NCI-H2227 (cell line): ENCODE measurements at regions not wholly inside any gene's neighbourhood (a gene's known extent, or its start where the extent isn't known, plus 50 kb on each side); places are given as distances from the start of the nearest gene placed in this dataset.

Experiments used
- DNase-seq: peaks from one replicate; lab custom pipeline; 2025; ENCODE audit not compliant: unreplicated experiment; lab: John Stamatoyannopoulos, UW

DNA sequence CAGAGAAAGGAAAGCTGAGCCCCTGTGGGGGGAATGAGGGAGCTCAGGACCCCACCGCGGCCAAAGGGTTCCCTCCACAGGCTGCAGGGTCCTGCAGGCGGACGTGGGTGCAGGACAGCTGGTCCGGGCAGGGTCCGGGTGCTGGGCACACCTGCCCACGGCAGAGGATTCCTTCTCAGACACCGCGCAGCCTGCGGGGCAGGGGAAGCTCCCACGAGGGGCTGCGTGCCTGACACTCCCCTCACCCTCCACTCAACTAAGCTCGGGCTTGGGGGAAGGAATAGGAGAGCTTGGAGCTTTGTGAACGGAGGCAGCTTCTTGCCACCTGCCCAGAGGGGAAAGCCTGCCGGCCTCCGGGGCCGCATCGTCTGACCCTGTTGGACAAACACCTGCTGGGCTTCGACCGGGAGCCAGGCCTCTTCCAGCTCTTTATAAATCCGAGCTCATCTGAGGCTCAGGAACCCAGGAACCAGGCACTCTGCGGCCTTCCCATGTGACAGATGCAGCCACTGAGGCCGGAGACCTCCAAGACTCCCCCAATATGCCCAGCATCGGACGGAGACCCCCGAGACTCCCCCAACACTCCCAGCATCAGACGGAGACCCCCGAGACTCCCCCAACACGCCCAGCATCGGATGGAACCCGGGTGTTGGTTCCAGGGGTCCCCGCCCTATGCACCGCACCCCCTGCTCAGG lies 97.3 kb downstream of the PDGFA start:
- no peak for DNase-seq

DNA sequence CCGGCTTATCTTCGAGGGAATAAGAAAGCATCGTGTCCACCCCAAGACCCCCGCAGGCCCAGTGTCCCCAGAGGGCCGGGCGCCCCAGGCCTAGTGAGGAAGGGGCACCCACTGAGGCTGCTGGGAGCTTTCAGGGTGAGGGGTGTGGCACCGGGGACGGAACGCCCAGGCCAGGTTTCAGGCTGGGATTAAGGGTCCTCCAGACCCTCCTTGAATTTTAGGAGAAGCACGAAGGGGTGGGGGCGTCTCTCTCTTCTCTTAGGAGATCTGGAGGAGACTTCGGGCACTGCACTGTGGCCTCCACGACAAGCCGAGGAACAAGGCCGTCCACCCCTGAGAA lies 96.8 kb downstream of the PDGFA start:
- no peak for DNase-seq

DNA sequence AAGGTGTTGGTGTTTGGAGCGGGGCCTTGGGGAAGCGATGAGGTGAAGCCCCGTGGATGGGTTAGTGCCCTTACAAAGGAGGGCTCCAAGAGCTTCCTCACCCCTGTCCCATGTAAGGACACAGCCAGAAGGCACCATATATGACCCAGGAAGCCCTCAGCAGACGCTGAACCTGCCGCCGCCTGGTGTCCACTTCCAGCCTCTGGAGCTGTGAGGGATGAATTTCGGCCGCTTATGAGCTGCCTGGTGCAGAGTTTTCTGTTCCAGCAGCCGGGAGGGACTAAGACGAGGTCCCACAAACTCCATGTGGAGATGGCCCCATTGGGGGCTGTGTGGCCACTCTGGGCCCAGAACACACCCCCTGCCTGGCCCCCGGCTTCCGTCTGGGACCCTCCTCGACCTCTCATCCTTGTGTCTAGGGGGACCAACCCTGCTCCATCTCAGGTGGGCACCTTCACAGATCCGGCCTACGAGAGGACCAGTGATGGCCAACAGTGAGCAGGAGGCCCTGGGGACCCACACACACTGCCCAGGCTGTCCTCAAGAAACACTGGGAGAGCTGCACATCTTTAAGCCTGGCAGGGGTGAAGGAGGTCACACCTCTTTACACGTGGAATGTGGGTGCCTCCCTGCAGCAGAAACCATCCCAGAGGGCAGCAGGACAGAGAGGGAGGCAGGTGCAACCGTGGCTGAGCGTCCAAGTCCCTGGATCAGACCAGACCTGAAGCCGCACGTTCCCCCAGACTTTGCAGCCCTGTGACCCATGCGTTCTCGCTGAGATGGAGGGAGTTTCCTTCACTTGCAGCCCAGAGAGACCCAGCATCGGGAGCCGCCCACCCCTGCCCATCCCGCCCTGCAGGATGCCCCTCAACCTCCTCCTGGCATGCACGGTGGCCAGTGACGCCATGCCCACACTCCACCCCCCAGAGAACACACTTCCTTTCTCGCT lies 96.1 kb downstream of the PDGFA start:
- DNase-seq, result no peak

DNA sequence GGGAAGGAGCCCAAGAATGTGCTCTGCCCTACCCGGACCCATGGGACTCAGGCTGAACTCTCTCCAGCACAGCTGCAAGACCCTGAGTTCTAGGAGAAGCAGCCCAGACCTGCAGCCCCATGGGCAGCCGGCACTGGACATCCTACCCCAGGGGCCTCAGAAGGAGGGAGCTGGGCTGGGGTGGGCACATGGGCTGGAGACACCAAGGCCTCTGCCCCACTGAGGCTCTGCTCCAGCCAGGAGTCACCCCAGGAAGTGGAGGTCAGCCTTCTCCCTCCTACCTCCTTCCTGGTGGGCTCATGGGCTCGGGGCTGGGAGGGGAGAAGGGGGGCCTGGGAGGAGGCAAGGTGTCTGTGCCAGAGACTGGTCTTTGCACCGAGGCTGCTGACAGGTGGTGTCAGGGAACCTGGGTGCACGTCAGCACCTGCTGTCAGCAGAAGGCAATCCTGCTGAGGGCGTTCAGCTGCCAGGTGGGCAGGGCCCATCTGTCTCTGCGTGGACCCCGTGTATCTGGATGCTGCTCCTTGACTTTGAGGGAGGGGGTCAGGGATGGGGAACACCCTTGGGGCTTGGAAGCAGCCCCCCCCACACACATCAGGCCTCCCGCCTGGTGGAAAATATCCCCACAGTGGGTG lies 95.2 kb downstream of the PDGFA start:
- DNase-seq, result no peak

DNA sequence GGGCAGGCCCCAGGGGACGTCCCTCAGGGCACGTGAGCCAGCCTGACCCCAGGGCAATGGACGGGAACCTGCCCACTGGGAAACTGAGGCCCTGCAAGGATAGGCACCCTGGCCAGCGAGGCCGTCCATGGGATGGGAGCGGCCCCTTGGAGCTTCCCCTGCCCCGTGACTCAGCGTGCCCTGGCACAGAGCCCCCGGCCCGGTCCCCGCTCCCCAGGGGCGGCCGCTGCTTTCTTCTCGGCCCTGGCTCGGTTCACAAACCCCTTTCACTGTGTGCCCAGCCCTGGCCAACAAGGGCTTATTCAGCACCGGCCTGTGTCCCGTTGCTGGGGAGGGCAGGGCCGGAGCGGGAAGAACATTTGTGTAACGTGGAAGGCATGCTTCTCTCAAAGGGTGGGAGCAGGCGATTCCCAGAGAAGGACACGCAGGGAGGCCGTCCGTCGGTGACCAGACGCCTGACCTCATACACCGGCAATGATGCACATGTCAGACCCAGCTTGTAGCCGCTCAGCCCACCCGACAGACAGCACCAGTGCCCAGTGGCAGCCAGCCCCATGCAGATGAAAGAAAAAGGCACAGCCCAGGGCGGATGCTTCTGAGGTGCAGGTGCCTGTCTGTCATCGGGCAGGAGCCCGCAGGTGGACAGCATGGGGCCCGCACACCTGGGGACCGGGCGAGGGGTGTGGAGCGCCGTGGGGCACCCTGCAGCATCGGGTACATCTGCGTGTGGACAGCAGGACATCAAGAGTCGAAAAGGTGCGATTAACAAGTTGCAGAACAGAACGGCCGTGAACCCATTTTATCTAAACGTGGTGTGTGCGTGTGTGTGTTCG lies 94.5 kb downstream of the PDGFA start:
- DNase-seq, result no peak

DNA sequence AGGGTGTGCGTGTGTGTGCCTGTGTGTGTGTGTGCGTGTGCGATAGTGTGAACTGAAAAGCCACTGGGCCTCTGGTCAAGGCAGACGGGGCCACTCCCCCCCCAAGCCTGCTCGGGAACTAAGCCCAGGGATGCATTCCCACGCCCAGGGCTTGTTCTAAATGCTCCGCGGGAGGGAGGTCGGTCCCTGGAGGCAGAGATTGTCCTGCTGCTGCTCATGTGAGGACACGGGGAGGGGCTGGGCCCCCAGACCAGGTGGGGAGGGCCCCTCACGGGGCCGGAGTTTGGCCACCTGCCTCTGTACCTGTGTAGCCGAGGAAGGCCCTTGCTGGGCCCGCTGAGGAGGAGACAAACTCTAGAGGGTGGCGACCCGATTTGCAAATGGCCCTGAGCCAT lies 93.9 kb downstream of the PDGFA start:
- no peak for DNase-seq

DNA sequence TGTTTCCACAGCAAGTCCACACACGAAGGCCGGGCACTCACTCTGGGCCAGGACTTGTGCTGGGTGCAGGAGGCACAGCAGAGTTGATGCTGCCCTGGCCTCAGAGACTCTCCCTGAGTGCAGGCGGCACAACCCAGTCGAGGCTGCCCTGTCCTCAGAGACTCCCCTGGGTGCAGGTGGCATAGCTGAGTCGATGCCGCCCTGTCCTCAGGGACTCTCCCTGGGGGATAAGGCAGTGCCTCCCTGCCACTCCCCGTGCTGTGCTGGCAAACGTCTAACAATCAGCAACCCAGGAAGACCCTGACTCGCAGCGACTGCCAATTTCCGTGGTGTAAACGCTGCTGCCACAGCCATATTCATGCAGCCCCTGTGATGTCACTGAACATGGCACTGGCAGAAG lies 93.1 kb downstream of the PDGFA start:
- no peak for DNase-seq

DNA sequence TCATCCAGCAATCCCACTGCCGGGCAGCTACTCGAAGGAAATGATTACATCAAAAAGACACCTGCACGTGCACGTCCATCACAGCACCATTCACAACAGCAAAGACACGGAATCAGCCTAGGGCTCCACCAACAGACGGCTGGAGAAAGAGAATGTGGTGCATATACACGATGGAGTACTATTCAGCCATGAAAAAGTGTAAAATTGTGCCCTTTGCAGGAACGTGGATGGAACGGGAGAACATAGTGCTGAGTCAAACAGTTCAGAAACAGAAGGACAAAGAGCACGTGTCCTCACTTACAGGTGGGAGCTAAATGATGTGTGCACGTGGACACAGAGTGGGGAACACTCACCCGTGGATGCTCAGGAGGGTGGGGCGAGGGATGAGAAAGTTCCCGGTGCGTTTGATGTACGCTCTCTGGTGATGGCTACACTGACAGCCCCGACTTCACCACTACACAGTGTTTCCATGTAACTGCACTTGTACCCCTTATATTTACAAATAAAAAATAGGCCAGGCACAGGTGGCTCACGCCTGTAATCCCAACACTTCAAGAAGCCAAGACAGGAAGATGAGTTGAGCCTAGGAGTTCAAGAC lies 92.0 kb downstream of the PDGFA start:
- no peak for DNase-seq

DNA sequence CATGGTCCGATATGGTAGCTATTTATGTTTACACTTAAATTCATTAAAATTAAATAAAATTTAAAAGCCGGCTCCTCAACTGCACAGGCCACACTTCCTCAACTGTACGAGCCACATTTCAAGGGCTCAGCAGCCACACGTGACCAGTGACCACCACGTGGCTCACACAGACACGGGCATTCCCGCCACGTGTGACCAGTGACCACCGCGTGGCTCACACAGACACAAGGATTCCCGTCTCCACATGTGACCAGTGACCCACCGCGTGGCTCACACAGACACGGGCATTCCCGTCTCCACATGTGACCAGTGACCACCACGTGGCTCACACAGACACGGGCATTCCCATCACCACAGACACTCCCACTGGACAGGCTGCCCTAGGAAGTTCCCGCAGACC lies 91.3 kb downstream of the PDGFA start:
- DNase-seq, result no peak

DNA sequence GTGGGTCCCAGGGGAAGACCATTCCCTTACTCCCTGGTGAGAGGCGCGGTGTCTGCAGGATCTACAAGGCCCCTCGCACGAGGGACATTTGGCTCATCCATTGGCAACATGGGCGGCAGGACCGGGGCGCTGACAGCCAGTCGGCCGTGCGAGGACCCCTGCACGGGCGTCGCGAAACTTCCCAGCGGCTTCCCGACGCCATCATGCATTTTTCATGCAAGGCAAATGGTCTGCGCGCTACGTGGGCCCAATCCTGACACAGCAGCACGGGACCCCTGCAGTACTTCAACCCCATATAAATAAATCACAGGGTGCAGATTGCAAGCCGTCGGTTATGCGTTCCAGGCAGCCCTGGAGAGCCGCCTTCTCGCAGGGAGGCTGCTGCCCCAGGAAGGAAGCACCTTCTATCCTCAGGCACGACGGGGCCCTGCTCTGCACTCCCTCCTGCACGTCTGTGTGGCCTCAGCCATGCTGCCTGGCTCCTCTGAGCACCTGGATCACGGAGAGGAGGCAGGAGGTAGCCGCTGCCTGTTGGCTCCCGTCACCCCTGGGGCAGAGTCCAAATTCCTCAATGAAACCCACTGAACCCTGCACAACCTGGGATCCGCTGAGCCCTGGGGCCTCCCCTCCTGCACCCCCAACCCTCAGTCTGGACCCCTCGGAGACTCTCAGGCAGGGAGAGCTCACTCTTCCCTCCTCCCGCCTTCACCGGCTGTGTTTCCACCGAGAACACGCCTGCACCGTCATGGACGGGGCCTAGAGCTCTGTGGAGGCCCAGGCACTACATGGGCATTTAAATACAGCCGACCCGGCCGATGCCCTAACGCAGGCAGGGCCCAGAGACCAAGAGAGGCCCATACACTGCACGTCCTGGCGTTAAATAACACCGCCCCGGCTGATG lies 90.5 kb downstream of the PDGFA start:
- no peak for DNase-seq

DNA sequence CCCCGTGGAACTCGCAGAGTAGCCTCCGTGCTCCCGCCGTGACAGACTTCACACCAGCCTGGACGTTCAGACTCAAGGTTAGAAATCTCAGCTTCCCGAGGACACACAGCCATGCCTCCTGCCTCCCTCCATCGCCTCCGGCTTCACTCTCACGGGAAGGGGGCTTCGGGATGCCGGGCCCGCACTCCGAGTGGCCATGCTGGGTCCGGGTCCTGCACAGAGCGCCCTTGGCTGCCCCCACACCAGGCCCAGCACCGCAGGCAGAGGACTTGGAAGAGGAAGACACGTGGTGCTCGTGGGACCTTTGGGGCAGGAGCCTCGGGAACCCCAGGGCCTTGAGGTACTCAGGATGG lies 89.8 kb downstream of the PDGFA start:
- DNase-seq, result no peak

DNA sequence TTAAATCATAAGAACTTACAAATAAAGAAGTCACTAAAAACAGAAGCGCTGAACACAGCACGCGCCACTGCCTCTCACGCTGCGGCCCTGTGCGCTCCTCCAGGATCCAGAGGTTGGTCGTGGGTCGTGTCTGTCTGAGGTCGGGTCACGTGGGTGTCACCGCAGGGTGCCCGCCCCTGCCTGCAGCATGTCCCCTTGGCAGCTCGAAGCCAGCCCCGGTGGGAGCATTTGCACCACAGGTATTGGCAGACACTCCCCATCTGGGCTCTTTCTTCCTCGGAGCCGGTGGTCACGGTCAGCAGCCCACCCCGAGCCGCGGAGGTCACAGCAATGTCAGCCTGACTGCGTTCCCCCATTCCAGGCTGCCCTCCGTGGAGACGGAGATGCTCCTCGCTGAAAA lies 88.6 kb downstream of the PDGFA start:
- no peak for DNase-seq

DNA sequence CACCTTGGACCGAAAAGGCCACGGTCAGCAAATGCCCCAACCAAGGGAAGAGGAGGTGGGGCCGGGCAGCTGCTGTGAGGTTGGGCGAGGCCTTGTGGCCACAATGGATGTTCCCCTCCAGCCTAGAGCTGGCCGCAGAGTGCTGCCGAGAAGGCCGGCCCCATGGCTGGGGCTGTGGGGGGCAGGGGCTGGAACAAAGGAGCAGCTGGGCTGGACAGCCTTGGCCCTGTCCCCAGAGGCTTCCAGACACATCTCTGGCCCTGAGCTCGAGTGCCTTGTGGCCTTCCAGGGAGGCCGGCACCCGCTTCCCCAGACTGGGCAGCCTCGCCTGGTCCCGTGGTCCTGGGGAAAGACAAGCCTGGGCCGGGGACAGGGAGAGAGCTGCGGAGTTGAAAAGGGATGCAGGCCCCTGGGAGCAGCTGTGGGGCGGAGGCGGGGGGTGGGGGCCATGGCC lies 88.0 kb downstream of the PDGFA start:
- DNase-seq, result no peak

DNA sequence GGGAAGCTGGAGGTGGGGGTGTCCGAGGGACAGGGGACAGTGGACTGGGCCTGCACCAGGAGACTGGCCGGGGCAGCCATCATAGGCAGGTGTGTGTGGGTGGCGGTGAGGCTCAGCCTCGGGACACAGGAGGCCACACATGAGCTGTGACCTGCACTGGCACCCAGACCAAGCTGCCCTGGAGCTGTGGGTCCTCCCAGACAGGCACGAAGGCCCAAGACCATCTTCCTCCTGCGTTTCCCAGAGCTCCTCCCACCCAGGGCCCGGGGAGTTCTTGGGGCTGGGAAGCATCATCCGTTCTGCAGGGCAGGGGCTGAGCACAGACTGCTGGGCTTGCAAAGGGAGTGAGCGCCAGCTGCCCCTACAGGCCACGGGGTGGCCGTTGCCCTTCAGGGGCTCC lies 87.4 kb downstream of the PDGFA start:
- no peak for DNase-seq

DNA sequence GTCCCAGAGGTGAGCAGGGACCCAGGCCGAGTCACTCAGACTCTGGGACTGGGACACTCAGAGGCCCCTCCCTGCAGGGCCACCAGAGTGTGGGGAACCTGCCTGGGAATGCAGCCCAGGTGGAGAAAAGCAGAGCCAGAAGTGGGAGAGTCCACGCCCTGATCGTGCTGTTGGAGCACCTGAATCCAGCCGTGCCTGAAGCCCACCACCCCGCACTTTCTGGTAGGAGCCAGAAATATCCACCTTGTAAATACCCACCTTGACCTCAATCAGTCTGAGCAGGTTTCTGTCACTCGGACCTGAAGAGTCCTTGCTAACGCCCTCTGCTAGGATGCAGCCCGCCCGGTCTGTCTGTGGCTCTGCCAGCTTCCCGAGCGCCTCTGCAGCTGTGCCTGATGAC lies 86.7 kb downstream of the PDGFA start:
- no peak for DNase-seq

DNA sequence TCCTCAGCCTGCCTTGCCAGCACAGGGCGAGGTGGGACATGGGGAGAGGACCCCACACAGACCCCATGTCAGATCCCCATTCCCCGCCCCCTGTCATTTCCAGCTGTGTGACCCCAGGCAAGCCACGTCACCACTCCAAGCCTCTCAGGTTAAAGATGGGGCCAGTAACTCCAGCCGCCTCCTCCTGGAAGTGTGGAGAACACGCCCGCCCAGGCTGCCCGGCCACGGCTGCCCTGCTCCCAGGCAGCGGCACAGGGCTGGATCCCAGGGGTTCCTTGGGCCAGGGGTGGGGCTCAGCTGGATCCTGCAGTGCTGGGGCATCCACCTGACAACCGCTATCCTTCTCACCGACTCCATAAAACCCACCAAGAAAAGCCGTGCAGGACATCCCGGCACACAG lies 86.1 kb downstream of the PDGFA start:
- DNase-seq, result no peak

DNA sequence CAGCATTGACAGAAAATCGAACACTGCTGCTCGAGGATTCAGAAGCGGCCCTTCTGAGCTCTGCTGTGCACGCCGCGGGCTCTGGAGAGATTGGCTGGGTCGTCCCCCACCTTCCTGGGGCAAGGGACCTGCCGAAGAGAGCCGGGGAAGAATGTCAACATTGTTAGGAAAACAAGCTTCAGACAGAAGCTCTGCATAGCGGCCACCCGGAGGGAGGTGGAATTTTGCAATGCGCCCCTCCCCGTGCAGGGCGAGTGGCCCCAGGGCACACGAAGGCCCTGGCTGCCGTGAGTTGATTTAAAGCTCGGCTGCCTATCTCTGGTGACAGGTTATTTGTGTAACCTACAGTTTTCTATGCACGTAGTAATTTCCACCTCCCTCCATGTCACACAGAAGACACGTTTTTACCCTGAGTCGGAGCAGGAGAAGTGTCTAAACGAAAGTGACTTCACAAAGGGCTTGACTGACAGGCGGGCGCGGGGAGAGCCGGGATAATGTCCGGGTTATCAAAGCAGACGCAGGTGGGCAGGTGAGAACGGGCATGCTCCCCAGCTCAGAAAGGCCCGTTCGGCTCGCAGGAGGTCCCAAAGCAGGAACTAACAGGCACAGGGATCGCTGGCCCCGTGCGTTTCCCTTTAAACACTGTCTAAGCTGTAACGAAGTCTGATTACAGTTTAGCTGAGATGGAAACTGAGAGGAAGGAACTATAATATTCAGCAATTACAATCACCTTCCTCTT lies 84.6 kb downstream of the PDGFA start:
- DNase-seq, result no peak

DNA sequence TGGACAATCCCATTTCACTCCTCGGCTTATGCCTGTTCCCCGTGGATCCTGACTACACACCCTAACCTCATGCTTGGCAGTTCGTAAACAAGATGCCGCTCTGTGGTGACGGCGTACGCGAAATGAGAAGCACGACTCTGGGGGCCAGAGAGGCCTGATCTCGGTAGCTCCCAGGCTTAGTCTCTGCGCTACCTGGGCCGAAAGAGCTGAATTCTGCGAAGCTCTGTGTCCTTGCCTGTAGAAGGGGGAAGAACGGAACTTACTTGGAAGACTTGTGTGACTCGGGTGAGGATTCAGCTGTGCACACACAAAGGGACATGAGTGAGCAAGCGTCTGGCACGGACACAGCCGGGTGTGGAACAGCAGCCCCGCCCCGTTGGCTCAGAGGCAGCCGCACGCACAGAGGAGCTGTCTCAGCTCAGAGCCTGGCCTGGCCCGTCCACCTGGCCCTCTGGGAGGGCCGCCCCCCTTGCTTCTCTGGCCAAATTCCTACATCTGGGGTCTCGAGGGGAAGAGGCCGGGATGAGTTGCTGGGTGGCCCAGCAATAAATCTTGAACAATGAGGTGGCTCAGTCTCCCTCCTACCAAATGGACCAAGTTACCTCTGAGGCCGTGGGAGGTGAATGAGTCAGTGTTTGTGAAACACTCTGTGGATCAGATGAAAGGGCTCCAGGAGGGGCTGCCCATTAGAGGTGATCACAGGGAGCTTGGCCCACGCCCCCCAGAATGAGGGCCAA lies 83.8 kb downstream of the PDGFA start:
- DNase-seq, result no peak
